Suprapubic skin (tissue), 4 donors: ENCODE measurements at regions not wholly inside any gene's neighbourhood (a gene's known extent, or its start where the extent isn't known, plus 50 kb on each side); places are given as distances from the start of the nearest gene placed in this dataset.

Source experiments
- EP300 ChIP-seq: sonication (generic); formaldehyde crosslinking; IDR thresholded peaks from one replicate; pipeline ENCODE4 v1.6.1; 2017; ENCODE audit warnings: antibody characterized with exemption
- POLR2A ChIP-seq, 2 donors: fragments of 450-650 bp; IDR thresholded peaks; one replicate each; pipeline ENCODE4 v1.6.1; 2017; ENCODE audit warnings: antibody characterized with exemption in 2 of 2, mild to moderate bottlenecking in 2 of 2, moderate library complexity in 2 of 2
- POLR2AphosphoS5 ChIP-seq, 3 donors: sonication (generic); formaldehyde crosslinking; IDR thresholded peaks; one replicate each; pipeline ENCODE4 v1.6.1; 2017; ENCODE audit warnings: antibody characterized with exemption in 3 of 3
- TF ChIP-seq, protein P1 (sequence below), 2 donors: fragments of 200-600 bp in 1 of 2; fragments of 450-650 bp in 1 of 2; sonication (generic) in 1 of 2; IDR thresholded peaks; one replicate each; pipeline ENCODE4 v1.5.1; 2016 to 2019; ENCODE audit warnings: antibody characterized with exemption in 2 of 2, mild to moderate bottlenecking in 1 of 2, moderate library complexity in 1 of 2

GRCh38 chr15:39165020-39165706, 415.7 kb upstream of the THBS1 start:
- no peak for TF ChIP-seq EP300
- TF ChIP-seq, protein P1, sequence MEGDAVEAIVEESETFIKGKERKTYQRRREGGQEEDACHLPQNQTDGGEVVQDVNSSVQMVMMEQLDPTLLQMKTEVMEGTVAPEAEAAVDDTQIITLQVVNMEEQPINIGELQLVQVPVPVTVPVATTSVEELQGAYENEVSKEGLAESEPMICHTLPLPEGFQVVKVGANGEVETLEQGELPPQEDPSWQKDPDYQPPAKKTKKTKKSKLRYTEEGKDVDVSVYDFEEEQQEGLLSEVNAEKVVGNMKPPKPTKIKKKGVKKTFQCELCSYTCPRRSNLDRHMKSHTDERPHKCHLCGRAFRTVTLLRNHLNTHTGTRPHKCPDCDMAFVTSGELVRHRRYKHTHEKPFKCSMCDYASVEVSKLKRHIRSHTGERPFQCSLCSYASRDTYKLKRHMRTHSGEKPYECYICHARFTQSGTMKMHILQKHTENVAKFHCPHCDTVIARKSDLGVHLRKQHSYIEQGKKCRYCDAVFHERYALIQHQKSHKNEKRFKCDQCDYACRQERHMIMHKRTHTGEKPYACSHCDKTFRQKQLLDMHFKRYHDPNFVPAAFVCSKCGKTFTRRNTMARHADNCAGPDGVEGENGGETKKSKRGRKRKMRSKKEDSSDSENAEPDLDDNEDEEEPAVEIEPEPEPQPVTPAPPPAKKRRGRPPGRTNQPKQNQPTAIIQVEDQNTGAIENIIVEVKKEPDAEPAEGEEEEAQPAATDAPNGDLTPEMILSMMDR (IDR thresholded peaks at IDR 0.05): no peak
- TF ChIP-seq POLR2A (IDR thresholded peaks at IDR 0.05): no peak
- no peak for TF ChIP-seq POLR2AphosphoS5 (IDR thresholded peaks at IDR 0.05)
